ENCODE measurements at regions not wholly inside any gene's neighbourhood (a gene's known extent, or its start where the extent isn't known, plus 50 kb on each side); places are given as distances from the start of the nearest gene placed in this dataset.

GRCh38 chr9:82513976-82514735 is 525.6 kb downstream of the SPATA31D1 start:
- TF ChIP-seq TEAD4 (IDR thresholded peaks at IDR 0.05) = no peak; the same call in 1 of the 2 replicates
- TF ChIP-seq CEBPB (IDR thresholded peaks at IDR 0.05) = no peak

Measured in Ishikawa (cell line).